ENCODE measurements at regions not wholly inside any gene's neighbourhood (a gene's known extent, or its start where the extent isn't known, plus 50 kb on each side); places are given as distances from the start of the nearest gene placed in this dataset.
"Not testable (repeated sequence)": the region's sequence is repeated elsewhere in the genome, so short reads cannot be mapped to it uniquely, and the experiment has no call there.

- no peak for TF ChIP-seq CTCF (IDR thresholded peaks at IDR 0.05; ENCODE audit: insufficient read depth, low read depth, low read length, missing control alignments)
- no peak for DNase-seq (ENCODE audit: low read depth)
- no peak overlapping the region for H3K4me3 ChIP-seq (ENCODE audit: low read depth, low read length)
Observed at GRCh38 chr9:40884072-40884901, 244.2 kb downstream of the FOXD4L6 start.

- DNase-seq (ENCODE audit: low read depth); H3K4me3 ChIP-seq (ENCODE audit: low read depth, low read length): not testable (repeated sequence)
Observed at GRCh38 chr9:40883423-40884071, 244.9 kb downstream of the FOXD4L6 start.

GRCh38 chr9:40873753-40874295 is 254.7 kb downstream of the FOXD4L6 start:
- not testable (repeated sequence) for DNase-seq (ENCODE audit: low read depth); H3K4me3 ChIP-seq (ENCODE audit: low read depth, low read length)

- H3K4me3 ChIP-seq (ENCODE audit: low read depth, low read length); DNase-seq (ENCODE audit: low read depth): not testable (repeated sequence)
Observed at GRCh38 chr9:40868437-40868836, 260.0 kb downstream of the FOXD4L6 start.
